ENCODE measurements at regions not wholly inside any gene's neighbourhood (a gene's known extent, or its start where the extent isn't known, plus 50 kb on each side); places are given as distances from the start of the nearest gene placed in this dataset.
"Not testable (repeated sequence)": the region's sequence is repeated elsewhere in the genome, so short reads cannot be mapped to it uniquely, and the experiment has no call there.

DNA sequence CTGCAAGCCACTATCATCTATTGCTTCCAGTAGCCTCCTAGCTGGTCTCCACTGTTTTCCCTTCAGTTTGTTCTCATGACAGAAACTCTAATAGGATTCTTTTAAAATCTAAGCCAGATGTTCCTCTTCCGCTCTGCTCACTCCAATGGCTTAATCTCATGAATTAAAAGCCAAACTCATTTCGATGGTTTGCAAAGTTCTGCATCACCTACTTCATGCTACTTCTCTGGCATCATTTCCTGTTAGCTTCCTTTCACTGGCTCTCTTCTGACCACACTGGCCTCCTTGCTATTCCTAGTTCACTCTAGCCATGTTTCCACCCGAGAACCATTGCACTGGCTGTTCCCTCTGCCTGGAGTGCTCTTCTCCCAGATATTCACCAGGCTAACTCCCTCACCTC lies 102.0 kb upstream of the LSM6 start:
- DNase-seq (ENCODE audit: low spot score) = no peak

DNA sequence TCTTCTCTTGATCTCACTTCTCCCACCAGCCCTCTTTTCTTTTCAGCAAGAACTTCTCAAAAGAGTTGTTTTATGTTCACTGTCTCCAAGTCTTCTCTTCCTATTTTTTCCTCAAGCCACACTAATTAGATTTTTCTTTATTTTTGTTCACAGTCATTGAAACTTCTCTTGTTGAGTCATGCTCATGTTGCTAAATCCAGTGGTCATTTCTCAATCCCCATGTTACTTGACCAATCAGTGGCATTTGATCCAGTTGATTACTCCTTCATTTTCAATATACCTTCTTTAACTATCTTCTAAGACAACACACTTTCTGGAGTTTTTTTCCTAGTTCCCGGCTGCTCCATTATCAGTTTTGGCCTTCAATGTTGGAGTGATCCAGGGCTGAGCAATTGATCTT lies 103.1 kb upstream of the LSM6 start:
- no peak for DNase-seq (ENCODE audit: low spot score)

DNA sequence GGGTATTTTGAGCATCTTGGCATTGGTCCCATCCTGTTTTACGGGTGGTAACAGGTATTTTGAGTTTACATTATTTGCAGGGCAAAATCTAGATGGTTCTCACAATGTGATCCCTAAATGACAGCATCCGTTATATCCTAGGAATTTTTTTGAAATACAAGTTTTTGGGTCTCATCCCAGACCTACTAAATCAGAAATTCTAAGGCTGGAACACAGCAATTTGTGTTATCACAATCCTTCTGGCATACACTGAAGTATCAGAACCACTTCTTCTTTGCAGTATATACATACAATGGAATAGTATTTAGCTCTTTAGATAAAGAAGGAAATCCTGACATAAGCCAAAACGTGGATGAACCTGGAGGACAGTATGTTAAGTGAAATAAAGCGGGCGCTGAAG lies 104.1 kb upstream of the LSM6 start:
- DNase-seq (ENCODE audit: low spot score) = no peak

DNA sequence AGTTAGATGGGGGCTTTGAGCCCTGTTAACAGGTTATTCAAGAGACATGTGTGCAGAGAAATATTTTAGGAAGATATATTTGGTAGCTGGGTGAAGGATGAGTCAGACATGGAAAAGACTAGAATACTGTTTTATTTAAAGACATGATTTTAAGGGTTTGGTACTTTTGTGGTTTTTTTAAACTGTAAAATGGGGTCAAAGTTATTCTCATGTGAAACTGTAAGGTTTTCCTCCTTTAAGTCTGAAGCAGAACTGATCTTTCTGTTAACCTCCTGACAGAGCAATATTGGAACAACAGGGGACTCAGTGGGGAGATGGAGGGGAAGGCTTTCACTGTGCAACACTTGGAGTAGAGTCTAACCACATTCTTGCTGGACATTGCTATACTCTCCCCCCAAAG lies 112.4 kb upstream of the LSM6 start:
- DNase-seq (ENCODE audit: low spot score) = no peak

DNA sequence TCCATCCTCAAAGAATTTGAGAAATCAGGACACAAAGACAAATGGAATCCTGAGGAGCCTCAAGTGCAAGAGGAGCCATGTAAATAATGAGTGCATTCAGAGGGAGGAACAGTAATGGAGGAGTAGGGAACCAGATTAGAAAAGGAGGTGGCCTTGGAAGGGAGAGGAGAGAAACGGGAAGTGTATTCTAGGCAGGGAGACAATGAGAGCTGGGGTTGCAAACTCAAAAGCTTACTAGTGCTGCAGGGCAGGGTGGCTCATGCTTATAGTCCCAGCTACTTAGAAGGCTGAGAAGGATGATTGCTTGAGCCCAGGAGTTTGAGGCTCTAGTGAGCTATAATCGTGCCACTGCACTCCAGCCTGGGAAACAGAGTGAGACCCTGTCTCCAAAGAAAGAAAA lies 113.2 kb upstream of the LSM6 start:
- no peak for DNase-seq (ENCODE audit: low spot score)

DNA sequence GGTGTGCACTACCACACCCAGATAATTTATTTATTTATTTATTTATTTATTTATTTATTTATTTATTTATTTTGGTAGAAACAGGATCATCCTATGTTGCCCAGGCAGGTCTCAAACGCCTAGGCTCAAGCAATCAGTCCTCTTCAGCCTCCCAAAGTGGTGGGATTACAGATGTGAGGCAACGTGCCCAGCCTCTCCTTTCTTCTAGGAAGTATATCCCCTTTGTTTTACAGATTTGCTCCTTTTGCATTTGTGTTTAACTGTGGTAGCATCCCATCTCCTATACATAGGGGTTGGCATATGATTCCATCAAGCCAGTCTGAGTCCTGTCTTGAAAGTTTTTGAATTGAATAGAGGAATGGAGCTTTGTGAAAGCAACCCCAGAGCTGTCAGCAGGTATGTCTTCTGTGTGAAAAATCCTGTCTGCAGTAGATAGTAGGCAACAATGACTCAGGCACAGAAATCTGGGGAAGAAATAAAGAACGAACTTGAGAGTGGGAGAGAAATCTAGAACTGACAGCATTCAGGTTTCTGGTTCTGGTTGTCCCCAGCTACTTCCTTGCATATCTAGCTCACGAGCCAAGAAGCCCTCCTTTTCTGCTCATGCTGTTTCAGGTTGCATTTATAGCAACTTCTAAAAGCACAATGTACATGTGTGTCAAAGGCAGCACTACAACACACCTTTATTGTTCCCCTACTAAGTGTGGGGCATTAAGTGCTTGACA lies 113.7 kb upstream of the LSM6 start:
- no peak for DNase-seq (ENCODE audit: low spot score)

DNA sequence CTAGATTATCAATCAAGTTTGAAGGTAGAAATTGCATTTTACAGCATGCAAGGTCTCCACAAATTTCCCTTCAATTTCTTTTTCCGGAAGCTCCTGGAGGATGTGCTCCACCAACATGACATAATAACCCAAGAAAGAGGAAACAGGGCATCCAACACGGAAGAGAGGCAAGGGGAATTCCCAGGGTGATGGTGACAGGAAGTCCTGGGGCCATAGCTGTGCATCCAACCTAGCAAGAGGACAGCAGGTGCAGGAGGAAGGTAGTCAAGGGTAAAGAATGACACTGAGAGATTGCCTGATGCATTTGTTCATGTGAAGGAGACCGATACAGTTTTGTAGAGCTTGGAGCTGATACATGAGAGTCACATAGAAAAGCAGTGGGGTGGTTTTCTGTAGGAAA lies 115.7 kb upstream of the LSM6 start:
- no peak for DNase-seq (ENCODE audit: low spot score)

DNA sequence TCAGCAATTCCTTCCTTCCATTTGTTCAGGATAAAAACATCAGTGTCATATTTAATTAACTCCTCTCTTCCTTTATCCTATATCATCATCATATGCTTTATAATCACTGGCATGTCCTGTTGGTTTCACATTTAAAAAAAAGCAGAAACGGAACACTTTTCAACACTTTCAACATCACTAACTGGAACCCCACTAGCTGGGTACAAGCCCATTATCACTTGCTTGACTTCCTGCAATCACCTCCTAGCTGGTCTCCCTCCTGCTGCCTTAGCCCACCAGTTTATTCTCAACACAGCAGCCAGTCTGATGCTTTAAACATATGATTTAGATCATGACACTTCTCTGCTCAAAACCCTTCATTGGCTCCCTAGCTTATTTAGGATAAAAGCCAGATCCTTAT lies 116.4 kb upstream of the LSM6 start:
- no peak for DNase-seq (ENCODE audit: low spot score)

DNA sequence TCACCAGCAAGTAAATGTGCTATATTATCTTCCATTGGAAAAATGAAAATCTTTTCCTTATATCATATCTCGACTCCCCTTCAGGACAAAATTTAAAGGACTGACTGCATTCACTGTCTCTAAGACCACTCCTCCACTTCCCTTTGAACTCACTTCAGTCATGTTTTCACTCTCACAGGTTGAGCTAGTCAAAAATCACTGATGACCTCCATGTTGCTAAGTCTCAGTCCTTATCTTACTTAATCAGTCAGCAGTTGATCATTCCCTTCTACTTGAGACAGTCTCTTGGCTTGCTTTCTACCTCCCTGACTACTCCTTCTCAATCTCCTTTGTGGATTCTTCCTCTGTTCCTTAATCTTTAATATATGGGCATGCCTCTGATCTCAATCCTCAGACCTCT lies 117.0 kb upstream of the LSM6 start:
- DNase-seq (ENCODE audit: low spot score) = no peak

DNA sequence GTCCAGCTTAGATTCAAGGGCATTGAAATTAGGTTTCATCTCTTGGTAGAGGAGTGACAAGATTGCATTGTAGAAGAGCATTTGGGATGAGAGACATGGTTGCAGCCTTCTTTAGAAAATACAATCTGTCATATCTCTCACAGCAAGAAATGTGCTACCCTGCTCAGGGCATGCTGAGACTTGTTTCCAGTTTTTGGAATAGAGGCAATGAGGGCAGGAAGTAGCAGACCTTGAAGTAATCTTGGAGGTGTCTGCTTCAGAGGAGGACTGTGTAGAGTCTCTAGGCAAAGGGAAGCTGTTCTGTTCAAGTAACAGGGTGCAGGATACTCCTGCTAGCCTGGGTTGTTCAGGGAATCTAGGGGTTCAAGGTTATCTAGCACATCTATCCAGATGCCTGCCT lies 116.1 kb upstream of the ZNF827 start:
- no peak for DNase-seq (ENCODE audit: low spot score)

DNA sequence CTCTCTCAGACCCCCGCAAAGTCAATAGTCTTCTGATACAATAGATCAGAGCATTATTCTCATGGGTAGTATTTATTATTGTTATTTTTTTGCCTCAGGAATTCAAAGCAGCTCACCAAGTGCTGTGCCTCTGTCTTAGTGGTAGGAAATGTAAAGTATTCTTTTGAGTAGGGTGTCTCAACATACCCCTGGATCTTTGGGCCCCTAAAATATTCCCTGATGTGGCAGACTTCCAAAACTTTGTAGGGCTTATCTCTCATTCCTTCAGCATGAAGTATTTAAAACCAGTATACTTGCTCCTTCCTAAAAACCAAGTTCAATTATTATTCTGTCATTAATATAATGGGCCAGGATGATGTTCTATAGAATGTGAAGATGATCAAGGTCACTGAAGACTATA lies 115.3 kb upstream of the ZNF827 start:
- DNase-seq (ENCODE audit: low spot score) = no peak

DNA sequence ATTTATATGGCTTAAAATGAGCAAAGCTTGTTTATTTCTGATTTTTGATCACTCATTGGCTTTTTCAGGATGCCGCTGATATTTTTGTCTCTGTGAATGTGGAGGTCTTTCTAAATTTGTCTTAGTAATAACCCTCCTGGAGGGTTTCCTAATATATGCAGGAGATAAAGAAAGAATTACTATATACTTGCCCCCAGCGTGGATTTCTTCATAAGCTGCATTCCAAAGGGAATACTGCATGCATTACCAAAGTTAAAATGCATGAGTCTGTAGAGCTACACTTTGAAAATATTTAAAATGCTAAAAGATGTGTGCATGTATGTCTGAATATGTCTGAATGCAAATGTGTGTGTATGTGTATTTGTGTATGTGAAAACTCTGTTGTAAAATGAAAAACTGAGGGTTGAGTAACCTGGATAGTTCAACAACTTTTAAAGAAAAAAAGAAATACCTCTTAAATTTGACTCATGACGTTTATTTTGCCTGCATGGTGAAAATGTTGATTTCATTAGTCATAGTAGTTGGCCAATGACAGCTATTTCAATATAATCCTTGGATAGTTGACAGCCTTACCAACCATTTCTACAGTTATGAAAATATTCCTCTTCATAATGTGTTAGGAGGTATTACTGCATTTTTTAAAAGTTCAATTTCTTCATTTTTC lies 113.2 kb upstream of the ZNF827 start:
- DNase-seq (ENCODE audit: low spot score) = no peak

DNA sequence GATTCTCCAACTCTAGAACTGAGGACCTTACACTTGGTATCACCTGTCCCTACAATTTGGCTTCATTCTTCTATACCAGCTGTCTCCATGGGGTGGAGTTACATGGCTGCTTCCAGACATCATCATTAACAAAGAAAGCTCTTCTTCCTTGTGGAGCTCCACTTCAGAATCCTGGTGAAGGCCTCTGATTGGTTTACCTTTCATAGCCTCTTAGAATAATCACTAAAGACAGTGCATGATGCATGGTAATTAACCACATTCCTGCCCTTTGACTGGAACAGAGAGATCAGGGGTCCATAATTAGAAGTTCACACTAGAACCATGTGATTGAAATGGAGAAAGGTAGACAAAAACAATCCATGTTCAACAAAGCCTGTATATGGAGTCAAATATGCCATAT lies 112.6 kb upstream of the ZNF827 start:
- no peak for DNase-seq (ENCODE audit: low spot score)

DNA sequence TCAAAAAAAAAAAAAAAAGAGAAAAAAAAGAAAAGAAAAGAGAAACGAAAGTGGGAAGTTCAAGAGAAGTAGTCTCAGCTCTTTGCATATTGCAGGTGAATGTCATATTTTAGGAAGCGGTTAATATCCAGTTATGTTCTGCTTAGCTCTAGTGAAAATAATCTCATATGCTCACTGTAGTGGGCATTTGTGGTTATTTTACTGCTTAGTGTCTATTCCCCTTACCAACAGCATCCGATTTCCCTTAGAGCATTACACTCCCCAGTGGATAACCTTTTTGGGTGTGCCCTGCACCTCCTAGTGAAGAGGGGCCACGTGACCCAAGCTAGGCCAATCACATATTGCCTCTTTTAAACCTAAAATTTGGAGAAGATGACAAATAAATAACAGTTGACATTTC lies 111.2 kb upstream of the ZNF827 start:
- DNase-seq (ENCODE audit: low spot score) = no peak

DNA sequence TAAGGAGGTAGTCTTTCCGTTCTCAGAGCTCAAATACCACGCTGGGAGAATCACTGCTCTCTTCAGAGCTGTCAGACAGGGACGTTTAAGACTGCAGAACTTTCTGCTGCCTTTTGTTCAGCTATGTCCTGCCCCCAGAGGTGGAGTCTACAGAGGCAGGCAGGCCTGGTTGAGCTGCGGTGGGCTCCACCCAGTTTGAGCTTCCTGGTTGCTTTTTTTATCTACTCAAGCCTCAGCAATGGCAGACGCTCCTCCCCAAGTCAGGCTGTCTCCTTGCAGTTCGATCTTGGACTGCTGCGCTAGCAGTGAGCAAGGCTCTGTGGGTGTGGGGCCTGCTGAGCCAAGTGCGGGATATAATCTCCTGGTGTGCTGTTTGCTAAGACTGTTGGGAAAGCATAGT lies 109.1 kb upstream of the ZNF827 start:
- not testable (repeated sequence) for DNase-seq (ENCODE audit: low spot score)

DNA sequence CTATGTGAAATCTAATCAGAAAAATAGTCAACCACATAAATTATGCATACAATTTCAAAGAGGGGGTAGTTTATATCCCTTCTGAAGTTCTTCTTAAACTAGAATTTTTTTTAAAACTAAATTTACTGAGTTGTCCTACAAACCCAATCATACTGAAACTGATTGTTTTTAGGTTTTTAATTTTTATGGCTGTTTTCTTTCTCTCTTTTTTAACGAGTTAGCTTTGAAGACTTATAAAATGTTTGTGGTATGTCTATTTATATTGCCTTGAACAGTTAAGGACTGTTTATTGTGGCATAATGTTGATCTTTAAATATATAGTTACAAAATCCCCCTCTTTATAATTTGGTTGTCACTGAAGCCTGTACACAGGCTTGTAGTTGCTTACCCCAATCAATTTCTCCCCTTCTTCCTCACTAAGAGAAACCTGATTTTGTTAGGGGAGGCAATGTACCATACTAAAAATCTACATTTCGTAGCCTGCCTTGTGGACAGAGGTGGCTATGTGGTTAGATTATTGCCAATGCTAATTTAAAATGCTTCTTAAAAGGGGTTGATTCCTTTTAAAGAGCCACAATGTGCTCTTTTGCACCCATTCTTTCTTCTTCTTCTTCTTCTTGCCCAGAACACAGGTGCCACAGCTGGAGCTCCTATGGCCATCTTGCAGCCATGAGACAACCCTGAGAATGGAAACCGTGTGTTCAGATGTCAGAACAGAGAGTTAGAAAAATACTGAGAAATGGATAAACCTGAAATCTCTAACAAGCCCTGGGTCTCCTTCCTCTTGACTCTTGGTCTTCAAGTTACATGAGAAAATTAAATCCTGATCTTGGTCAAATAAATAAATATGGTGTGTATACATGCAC lies 102.7 kb upstream of the ZNF827 start:
- DNase-seq (ENCODE audit: low spot score) = no peak

DNA sequence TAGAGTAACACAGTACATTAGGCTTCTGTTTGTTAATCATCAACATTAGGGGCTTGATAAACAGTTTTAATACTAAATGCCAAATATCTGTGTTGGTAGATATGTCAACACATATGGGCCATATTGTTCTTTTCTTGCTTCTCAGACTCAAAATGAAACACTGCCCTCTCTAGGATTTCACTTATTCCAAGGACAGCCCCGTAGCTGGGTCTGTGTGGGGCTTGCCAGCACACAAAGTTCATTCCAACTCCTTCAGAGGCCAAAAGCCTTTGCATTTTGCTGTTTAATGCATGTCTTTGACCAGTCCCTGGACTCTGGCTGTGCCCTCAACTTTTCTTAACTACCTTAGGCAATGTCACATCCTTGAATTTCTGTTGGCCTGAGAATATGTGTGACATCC lies 102.0 kb upstream of the ZNF827 start:
- no peak for DNase-seq (ENCODE audit: low spot score)

DNA sequence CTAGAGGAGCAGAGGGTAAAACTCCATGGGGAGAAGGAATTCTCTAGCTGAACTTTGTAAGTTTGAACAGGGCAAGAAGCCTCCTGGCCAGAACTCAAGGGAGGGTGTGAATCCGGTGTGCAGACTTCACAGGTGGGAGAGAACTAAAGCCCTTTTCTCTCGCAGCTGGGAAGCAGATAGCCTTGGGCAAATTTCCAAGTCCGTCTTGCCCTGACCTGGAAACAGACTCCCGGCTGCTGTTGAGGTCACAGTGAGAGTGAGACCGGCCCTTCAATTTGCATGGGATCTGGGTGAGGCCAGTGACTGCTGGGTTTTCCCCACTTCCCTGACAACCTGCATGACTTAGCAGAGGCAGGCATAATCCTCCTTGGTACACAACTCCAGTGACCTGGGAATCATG lies 94.5 kb upstream of the ZNF827 start:
- DNase-seq (ENCODE audit: low spot score) = no peak

DNA sequence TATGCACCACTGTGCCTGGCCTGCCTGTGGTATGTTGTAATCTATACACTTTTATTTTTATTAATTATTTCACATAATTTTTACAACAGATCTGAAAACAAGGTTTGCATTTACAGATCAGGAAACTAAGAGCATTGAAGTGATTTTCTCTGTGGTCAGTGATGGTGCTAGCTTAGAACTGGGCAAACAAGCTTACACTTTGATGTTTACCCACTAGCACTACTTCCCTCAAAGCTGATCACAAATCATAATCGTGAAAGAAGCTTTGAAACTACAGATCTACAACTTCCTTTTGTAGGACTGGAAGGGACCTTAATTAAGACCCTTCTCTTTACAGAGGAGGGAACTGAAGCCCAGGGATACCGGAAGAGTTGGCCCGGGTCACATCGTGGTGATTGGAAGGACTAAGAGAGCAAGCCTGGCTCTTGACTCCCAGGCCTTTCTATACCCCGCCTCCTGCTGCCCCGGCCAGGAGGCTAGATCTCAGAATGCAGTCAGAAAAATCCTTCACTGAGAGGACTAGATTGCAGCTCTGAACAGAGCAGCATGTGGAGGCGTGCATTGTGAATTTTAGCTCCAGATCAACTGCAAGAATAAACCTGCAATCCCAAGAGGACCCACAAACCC lies 93.7 kb upstream of the ZNF827 start:
- DNase-seq (ENCODE audit: low spot score) = no peak

DNA sequence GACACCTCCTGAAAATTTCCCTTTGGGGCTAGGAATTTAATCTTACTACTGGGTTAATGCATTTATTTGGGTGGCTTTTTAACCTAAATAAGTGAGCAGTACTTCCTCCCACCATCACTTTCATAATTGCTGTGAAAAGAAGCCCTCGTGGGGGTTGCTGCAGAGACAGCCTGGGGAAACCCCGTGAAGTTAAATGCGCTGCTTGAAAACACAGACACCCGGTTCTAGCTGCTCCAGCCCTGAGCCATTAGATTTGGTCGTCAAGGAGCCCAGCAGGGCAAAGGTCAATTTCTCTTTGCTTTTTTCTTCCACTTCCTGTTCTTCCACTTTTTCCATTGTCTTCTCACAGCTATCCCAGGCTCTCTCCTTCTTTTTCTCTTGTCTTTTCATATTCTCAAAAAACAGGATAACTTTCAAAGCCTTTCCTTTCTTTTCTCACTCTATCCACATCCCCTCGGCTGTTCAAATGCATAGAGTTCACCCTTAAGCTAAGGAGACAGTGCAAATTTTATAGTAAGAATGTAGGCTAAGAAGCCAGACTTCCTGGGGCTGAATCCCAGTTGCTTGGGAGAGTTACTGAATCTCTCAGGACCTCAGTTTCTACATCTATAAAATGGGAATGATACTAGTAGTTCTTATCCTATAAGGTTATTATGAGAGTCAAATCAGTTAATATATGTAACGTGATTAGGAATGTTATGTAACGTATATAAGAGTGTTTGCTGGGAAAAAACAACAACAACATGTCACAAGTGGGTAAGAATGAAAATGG lies 91.5 kb upstream of the ZNF827 start:
- DNase-seq (ENCODE audit: low spot score) = no peak

DNA sequence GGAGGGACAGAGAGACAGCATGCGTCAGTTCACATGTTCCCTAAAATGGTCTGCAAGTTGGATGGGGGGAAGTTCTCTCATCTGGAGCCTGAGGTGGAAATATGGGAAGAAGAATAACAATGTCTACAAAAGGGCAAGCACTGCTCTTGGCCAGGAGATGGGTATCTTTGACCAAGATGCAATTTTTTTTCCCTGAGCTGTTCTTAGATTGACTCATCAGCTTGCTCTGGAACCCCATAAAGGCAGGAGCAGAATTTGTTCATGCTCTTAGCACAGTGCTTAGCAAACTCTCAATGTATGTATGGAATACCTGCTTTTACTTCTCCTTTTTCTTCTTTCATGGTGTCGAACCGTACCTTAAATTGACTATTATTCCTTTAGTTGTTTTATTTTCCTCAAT lies 90.5 kb upstream of the ZNF827 start:
- DNase-seq (ENCODE audit: low spot score) = no peak

DNA sequence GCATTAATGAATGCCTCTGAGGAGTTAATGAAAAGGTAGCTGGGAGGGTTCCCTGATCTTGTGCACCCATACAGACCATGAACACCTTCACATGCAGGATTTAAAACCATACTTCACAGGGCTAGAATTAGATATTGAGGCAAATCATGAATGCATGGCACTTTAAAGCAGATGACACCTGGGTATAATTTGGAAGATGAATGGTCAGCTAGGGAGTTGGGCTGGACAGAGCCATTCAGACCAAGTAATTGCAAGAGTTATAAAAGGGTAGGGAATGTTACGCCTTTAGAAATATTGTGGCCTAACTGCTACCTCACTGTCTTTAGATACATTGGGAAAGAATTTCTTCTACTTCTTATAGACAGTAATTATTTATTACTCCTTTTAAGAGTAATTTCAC lies 89.1 kb upstream of the ZNF827 start:
- no peak for DNase-seq (ENCODE audit: low spot score)

Measured in Ammon's horn (tissue), 1 donor.